WTC11 (cell line): ENCODE measurements at regions not wholly inside any gene's neighbourhood (a gene's known extent, or its start where the extent isn't known, plus 50 kb on each side); places are given as distances from the start of the nearest gene placed in this dataset.

Source experiments
- ATAC-seq: fragments of 200-7000 bp; cut with Tn5 transposase; 2 replicates; pipeline ENCODE4 v1.10.0; 2021; ENCODE audit warnings: mild to moderate bottlenecking, moderate library complexity
- CTCF ChIA-PET: fragments of 300-600 bp; sonication (Branson Sonifier 250); formaldehyde crosslinking; loops from one replicate; lab custom pipeline; 2021; ENCODE audit warnings: antibody characterized with exemption; lab: Charles Lee
- POLR2A ChIA-PET: fragments of 350-600 bp; sonication (Branson Sonifier 250); formaldehyde crosslinking; loops from one replicate; lab custom pipeline; 2021; ENCODE audit warnings: antibody characterized with exemption; lab: Charles Lee
- DNase-seq: peaks from one replicate; pipeline ENCODE4 v3.0.0; 2021; ENCODE audit warnings: low spot score
- H3K27ac Mint-ChIP-seq: 2 replicates; pipeline ENCODE4 v1.8.0; 2021; ENCODE audit warnings: mixed read lengths
- H3K27me3 Mint-ChIP-seq: 2 replicates; pipeline ENCODE4 v1.8.0; 2021; ENCODE audit warnings: low read depth, mild to moderate bottlenecking, moderate library complexity, mixed read lengths
- H3K36me3 Mint-ChIP-seq: 2 replicates; pipeline ENCODE4 v1.8.0; 2021; ENCODE audit warnings: mixed read lengths
- H3K4me1 Mint-ChIP-seq: 2 replicates; pipeline ENCODE4 v1.8.0; 2022; ENCODE audit warnings: mixed read lengths
- H3K4me3 Mint-ChIP-seq: 2 replicates; pipeline ENCODE4 v1.8.0; 2021; ENCODE audit warnings: mild to moderate bottlenecking, moderate library complexity, mixed read lengths
- H3K9me3 Mint-ChIP-seq: 2 replicates; pipeline ENCODE4 v1.8.0; 2021; ENCODE audit warnings: mixed read lengths
- E2F4 ChIP-seq: sonication (generic); formaldehyde crosslinking; IDR thresholded peaks from 2 replicates; pipeline ENCODE4 v1.8.1; 2022; ENCODE audit warnings: low read depth, mild to moderate bottlenecking, moderate library complexity, missing genetic modification reagents, borderline replicate concordance
- ERG ChIP-seq: fragments of 250-450 bp; sonication (Bioruptor Pico); IDR thresholded peaks from 2 replicates; pipeline ENCODE4 v1.8.0; 2021; ENCODE audit warnings: mild to moderate bottlenecking
- ESRRA ChIP-seq: sonication (generic); formaldehyde crosslinking; IDR thresholded peaks from 2 replicates; pipeline ENCODE4 v1.8.1; 2022; ENCODE audit warnings: mild to moderate bottlenecking, missing genetic modification reagents, borderline replicate concordance
- JAZF1 ChIP-seq: fragments of 250-450 bp; sonication (Bioruptor Pico); IDR thresholded peaks from 2 replicates; pipeline ENCODE4 v1.9.0; 2021; ENCODE audit warnings: moderate library complexity, mild to moderate bottlenecking, inconsistent platforms
- MAX ChIP-seq: sonication (generic); formaldehyde crosslinking; IDR thresholded peaks from 2 replicates; pipeline ENCODE4 v1.8.0; 2022; ENCODE audit warnings: mild to moderate bottlenecking, missing genetic modification reagents
- OVOL2 ChIP-seq: fragments of 250-450 bp; sonication (Bioruptor Pico); IDR thresholded peaks from 2 replicates; pipeline ENCODE4 v1.9.0; 2021; ENCODE audit warnings: mild to moderate bottlenecking, borderline replicate concordance
- PRDM15 ChIP-seq: sonication (generic); formaldehyde crosslinking; IDR thresholded peaks from 2 replicates; pipeline ENCODE4 v1.8.0; 2022; ENCODE audit warnings: missing genetic modification reagents
- SP1 ChIP-seq: sonication (generic); formaldehyde crosslinking; conservative IDR thresholded peaks from 2 replicates; pipeline ENCODE4 v1.8.1; 2022; ENCODE audit warnings: missing genetic modification reagents
- USF1 ChIP-seq: sonication (generic); formaldehyde crosslinking; IDR thresholded peaks from 2 replicates; pipeline ENCODE4 v1.8.0; 2022; ENCODE audit warnings: mild to moderate bottlenecking, missing genetic modification reagents
- ZNF121 ChIP-seq: sonication (generic); formaldehyde crosslinking; IDR thresholded peaks from 2 replicates; pipeline ENCODE4 v1.8.0; 2023; ENCODE audit warnings: missing genetic modification reagents
- ZNF425 ChIP-seq: fragments of 250-450 bp; sonication (Bioruptor Pico); conservative IDR thresholded peaks from 2 replicates; pipeline ENCODE4 v1.9.0; 2021; ENCODE audit warnings: mild to moderate bottlenecking
- ZNF671 ChIP-seq: fragments of 250-450 bp; sonication (Bioruptor Pico); IDR thresholded peaks from 2 replicates; pipeline ENCODE4 v1.8.0; 2021; ENCODE audit warnings: mild to moderate bottlenecking
- ZSCAN18 ChIP-seq: fragments of 250-450 bp; sonication (Bioruptor Pico); IDR thresholded peaks from 2 replicates; pipeline ENCODE4 v2.1.2; 2022; ENCODE audit warnings: mild to moderate bottlenecking, moderate library complexity

- ChIA-PET CTCF (no interaction called here), POLR2A (no interaction called here)
- Mint-ChIP-seq H3K27me3 (no peaks in the 10 kb centered on the region; the same call in 1 of the 2 replicates), H3K9me3 (peaks cover 6% of the 10 kb centered on the region), H3K4me3 (no peak overlapping the region), H3K36me3 (peaks cover 2% of the 10 kb centered on the region; the same call in 1 of the 2 replicates), H3K4me1 (peaks cover 3% of the 10 kb centered on the region; the same call in 1 of the 2 replicates), H3K27ac (no peak overlapping the region)
- ATAC-seq (no peak), DNase-seq (no peak)
- TF ChIP-seq MAX (CRISPR knock-in tag), result no peak
- TF ChIP-seq JAZF1 (CRISPR knock-in tag), result no peak
- TF ChIP-seq ZNF425 (CRISPR knock-in tag), result no peak
- no peak for TF ChIP-seq ERG
- TF ChIP-seq ZNF121 (CRISPR knock-in tag), result no peak
- TF ChIP-seq ZSCAN18, result no peak
- TF ChIP-seq PRDM15 (CRISPR knock-in tag), result no peak
Observed at GRCh38 chr9:78383130-78383529, 86.2 kb downstream of the PSAT1 start.

GRCh38 chr9:78386348-78386747, 89.4 kb downstream of the PSAT1 start:
- Mint-ChIP-seq H3K27ac (no peak overlapping the region), H3K27me3 (no peaks in the 10 kb centered on the region; the same call in 1 of the 2 replicates), H3K4me1 (peaks cover 13% of the 10 kb centered on the region), H3K4me3 (no peak overlapping the region), H3K36me3 (peaks cover 14% of the 10 kb centered on the region), H3K9me3 (peaks cover 21% of the 10 kb centered on the region)
- TF ChIP-seq ESRRA (CRISPR knock-in tag) (no peak), USF1 (CRISPR knock-in tag) (no peak), ZNF671 (CRISPR knock-in tag) (no peak), SP1 (no peak), OVOL2 (CRISPR knock-in tag) (no peak), E2F4 (CRISPR knock-in tag) (no peak), MAX (CRISPR knock-in tag) (no peak)
- ATAC-seq (no peak), DNase-seq (no peak)
- ChIA-PET CTCF (no interaction called here), POLR2A (no interaction called here)
